CD4-positive, alpha-beta T cell treated with Interleukin-4 for 4 hours (primary cell): ENCODE measurements at regions not wholly inside any gene's neighbourhood (a gene's known extent, or its start where the extent isn't known, plus 50 kb on each side); places are given as distances from the start of the nearest gene placed in this dataset.

Experiments used
- DNase-seq: peaks from one replicate; pipeline ENCODE4 v3.0.0-alpha.2; 2020

DNA sequence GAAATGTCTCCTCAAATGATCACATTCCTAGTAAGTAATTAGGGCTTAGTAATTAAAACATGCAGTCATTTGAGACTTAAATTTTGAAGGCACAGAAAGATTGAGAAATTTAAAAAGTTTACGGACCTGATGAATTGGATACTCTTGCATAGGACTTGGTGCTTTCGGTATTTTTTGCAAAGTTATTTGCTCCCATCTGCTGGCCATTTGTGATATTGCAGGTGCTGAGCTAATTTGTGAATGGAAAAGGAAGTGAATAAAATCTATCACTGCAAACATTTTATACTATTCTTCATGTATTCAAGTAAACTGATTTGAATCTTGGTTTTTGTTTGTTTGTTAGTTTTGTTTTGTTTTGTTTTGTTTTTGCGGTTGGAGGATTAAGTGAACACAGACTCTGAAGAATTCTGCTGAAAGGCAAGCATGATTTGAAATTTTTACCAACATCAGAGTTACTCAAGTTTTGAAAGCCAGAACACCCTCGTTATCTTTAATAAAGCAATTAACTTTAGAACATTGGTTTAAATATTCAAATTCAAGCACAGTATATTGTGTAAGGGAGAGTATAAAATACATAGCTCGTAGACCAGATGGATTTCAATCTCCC is 689.5 kb upstream of the RBFOX1 start:
- peak; percentile 57 for DNase-seq

DNA sequence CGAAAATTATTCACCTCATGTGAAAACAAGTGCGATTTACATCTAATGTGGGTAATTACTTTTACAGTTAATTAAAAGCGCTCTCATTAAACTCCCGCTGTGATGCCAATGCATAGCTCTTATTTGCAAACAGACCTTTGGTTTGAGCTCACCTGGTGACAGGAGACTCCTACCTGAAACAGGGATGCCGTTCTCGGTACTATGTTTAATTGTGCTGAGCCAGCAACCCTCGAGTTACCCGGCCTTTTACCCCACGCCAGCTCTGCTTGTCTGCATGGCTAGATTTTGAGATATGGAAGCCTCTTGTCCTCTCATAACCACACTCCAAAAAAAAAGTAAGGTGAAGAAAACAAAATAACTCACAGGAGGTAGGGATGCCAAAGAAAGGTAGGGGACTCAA is 690.4 kb upstream of the RBFOX1 start:
- no peak for DNase-seq

DNA sequence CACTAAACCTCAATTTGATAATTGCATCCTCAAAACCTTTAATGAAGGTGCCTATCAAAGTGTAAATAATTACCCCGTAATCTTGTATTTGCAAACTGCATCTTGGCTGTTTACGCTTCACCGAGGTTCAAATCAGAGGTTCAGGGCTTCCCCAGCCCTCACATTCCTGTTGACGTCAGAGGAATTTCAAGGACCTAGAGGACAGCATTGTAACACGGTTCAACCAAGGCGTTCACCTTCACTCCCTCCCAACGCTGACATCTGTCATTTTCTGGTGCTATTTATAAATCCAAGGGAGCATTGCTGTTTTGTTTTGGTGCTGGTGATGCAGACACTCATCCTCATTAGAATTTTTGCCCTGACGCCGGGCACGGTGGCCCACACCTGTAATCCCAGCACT is 691.6 kb upstream of the RBFOX1 start:
- no peak for DNase-seq

DNA sequence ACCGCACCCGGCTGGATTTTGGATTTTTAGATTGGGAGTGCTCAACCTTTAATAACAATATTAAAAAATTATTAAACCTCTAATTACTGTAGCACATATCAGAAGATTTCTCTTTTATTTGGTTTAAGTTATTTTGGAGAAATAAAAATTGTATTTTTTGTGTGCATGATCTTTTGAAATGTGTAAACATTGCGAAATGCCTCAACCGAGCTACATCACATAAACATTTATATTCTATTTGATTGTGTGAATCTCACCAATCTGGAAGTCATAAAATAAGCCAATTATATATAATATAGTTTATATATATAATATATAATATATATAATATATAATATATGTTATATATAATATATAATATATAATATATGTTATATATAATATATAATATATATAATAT is 696.2 kb upstream of the RBFOX1 start:
- no peak for DNase-seq

DNA sequence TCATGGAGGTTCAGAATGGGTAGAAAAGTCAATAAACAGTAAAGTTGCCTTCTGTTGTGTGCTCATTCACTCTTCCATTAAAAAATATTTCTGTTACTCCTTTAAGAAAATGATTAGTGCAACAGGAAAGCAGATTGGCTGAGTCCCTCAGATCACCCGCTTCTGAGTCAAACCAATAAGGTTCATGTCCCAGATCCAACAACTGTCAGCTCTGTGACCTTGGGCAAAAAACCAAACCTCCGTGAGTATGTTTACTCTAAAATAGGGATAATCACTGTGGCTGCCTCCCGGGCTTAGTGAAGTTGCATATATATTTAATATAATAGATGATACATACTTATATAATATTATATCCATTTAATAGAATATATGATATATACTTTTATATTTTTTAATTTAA is 698.5 kb upstream of the RBFOX1 start:
- DNase-seq = no peak

DNA sequence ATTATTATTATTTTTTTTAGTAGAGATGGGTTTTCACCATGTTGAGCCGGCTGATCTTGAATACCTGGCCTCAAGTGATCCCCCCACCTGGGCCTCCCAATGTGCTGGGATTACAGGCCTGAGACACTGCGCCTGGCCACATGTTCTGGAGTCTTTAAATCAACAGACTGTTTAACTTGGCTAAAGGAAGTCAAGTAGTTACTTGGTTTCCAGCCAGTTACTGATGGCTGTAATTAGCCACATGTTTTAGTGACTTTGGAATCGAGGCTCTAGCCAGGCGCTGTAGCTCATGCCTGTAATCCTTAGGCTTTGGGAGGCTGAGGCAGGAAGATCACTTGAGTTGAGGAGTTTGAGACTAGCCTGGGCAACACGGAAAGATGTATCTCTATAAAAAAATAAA is 699.2 kb upstream of the RBFOX1 start:
- DNase-seq = no peak

DNA sequence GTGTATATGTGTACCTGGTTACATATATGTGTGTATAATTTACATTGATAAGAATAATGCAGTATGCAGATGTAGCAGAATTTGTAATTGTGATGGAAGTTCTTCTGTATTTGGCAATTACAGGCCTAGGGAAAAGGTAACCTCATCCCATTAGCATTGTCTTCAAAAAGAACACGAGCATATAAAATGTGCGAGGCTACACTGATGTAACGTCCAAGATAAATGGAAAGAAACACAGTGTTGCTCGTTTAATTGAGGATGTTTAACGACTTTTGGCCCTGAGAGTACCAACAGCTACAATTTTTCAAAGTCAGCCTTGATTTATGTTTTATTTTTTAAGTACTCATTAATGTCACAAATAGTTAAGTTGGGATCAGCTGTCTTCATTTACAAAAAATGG is 703.5 kb upstream of the RBFOX1 start:
- DNase-seq = no peak

DNA sequence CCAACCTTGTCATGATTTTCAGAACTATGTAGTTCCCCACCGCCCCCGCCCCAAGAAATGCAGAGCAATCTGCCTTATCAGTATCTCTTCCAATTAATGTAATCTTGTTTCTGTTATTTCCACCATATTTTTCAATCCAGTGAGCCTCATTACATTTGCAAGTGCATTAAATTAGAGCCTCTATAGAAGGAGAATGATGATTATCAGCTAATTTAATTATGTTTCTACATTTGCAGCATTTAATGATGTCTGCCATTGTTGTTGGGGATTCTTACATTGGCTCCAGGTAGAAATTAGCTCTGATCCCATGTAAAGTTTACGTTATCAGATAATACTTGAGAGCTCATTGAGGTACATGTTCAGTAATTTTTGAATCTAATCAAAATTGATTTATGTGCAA is 707.0 kb upstream of the RBFOX1 start:
- no peak for DNase-seq

DNA sequence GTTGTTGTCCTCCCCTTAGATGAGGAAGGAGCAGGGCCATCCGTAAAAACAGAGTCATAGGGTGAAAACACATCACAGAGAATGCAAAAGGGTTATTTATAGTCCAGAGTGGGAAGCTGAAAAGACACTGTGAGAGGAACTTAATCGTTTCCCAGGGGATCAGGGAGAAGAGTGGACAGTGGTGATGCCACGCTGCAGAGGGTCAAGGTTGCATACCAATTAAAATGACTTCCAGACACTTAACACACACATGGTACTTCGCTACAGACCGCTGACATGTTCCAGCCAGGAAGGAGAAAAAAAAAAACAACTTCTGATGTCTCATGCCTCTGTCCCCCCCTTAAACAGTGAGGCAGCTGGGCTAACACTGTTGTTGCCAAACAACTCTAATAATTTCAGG is 713.8 kb upstream of the RBFOX1 start:
- no peak for DNase-seq

DNA sequence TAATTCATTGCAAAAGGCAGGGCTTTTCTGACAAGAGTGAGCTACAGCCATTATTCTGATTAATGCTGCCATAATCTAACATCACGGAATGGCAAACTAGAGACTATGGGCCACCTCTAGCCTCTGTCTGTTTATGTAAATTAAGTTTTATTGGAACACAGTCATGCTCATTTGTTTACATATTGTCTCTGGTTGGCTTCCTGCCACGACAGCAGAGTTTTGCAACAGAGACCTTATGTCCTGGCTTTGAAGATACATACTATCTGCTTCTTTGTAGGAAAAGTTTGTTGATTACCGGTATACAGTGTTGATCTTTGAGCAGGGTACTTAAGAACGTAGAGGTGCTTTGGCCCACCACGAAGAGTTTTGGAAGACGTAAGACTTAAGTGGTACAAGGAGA is 715.9 kb upstream of the RBFOX1 start:
- no peak for DNase-seq

DNA sequence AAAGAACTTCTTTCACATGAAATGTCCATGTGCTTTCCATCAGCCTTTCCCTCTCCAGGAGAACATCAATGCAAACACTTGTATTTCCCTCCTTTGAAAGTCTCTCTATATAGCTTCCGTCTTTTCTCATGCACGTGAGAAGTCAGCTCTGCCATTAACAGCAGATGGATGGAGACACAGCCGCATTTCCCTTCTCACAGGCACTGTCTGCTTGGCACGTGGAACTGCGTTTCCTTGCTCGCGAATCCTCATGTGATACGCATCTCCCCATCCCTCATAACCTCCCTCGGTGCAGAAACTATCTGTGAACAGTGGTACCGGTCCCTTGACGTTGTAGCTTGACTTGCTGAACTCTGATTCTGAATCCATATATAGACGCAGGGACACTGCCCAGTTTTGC is 717.0 kb upstream of the RBFOX1 start:
- DNase-seq = no peak

DNA sequence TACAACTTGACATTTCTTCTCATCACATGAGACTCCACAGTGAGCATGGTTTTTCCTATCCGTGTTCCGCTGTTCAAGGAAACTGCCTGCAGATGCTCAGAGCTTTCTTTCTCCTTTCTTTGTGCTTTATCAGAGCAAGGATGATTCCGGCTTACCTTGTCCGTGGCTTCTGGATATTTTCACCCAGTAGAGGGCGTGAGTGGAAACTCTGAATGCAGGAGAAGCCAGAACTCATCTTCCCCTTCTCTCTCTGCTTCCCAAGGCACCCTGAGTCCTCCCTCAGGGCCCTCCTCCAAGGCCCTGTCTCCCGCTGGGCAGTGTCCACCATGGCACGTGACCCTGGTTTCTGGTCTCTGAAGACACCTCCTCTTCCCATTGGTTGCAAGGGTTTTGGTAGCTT is 721.1 kb upstream of the RBFOX1 start:
- DNase-seq = no peak

DNA sequence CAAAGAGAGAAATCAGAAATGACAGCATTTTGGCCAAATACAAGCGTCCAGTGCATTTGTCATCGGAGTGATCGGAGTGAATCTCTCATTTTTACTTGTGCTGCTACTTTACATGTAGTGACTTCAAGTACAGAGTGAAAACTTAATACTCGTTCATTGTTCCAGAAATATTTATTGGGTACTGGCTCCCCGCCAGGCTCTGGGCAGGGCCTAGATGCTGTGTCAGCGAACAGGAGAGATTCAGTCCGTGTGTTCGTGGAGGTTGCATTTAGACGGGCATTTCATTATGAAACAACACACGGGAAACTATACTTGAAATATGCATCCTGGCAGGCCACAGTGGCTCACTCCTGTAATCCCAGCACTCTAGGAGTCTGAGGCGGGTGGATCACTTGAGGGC is 727.2 kb upstream of the RBFOX1 start:
- no peak for DNase-seq

DNA sequence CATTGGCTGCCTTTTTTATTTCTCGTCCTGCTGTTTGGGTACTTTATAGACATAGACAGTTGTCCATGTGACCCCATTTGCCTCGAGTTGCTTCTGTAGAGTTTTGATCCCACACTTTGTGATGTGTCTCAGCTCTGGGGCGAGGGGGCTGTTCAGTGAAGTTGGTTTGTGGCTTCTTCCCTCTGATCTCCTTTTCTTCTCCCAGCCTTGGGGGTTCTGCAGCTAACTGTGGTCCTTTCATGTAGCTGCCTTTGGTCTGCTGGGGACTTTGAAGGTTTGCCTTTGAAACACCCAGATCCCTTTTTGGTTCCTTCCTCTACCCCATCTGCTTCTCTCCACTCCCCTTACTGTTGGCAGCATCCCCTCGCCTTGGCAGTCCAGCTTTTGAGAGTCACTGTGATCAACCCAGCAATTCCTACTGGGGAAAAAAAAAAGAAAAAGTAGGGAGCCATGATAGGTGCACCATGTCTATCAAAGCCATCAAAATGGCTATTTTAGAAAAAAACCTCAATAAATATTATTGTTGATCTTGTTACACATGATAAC is 728.8 kb upstream of the RBFOX1 start:
- no peak for DNase-seq

DNA sequence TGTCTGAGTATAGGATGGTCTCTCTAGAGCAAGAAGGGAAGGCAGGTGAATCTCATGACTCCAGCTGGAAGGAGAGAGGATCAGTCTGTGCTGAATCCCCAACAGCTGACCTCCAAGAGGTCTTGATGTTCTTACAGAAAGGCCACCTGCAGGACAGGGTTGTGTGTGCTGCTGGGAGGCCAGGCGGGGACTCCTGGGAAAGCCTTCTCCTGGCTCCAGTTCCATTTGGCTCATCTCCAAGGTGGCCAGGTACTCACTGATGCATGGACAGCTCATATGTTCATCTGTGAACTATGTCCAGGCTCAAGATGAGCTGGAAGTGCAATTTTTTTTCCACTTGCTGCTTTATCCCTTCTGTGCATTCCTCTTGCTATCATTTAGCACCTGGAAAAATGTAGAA is 730.2 kb upstream of the RBFOX1 start:
- DNase-seq = no peak

DNA sequence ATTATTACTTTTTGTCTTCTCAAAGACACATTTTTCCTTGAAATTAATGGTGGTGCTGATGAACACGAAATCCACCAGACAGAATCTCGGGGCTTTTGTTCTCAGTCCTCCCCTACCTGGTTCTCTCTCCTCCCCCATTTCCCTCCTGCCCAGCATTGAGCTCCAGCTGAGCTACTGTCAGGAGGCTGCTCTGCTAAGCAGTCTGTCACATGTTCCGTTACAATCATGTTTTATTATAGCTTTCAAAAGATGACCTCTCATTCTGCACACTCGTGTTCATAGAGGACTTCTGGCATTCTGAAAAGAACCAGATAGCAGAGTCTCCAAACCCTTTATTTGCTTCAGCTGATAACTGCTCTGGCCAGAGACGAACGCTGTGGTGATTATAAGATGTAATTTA is 732.5 kb upstream of the RBFOX1 start:
- no peak for DNase-seq

DNA sequence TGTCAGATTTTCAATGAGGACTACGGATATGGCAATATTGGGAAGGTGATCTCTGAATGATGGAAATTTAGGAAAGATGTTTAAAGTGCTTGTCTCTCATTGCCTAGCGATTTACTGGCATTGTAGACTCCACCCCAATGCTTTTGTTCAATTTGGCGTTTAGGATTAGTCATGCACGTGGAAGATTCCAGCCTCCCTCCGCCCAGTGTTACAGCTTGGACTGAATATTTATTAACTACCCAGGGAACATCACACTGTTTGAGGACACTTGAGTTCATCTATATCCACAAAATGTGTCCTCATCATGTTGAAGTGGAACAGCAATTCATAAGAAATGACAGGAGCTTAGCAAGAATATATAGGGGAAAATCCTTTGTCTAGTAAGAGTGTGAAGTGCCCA is 738.8 kb upstream of the RBFOX1 start:
- no peak for DNase-seq

DNA sequence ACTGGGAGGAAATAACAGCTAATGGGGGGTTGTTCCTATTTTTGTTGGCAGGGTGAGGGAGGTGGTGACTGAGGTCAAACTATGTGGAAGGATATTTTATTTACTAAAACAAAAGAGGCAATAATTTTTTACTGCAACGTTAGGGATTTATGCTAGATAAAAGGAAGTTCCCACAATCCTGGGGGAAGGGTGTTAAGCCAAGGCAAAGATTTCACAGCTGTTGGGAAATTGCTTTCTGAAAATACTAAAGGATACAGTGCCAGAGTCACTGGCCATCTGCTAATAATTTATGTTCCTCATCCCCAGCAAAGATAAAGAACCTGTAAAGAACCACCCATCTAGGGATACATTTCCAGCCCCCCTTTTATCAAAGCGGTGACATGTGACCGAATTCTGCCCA is 756.0 kb upstream of the RBFOX1 start:
- no peak for DNase-seq

DNA sequence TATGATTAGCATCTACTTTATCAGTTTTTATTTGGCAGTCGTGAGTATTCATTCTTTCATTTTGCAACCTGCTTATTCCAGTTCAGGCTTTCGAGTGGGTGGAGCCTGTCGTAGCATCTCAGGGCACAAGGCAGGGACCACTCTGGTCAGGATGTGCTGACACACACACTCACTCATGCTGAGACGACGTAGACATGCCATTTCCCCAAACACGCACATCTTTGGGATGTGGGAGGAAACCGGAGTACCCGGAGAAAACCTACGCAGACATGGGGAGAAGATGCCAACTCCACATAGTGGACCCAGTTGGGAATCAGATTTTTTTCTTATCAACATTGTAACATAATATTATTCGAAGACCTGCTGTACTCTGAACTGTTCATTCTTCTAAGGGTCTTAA is 756.5 kb upstream of the RBFOX1 start:
- no peak for DNase-seq

DNA sequence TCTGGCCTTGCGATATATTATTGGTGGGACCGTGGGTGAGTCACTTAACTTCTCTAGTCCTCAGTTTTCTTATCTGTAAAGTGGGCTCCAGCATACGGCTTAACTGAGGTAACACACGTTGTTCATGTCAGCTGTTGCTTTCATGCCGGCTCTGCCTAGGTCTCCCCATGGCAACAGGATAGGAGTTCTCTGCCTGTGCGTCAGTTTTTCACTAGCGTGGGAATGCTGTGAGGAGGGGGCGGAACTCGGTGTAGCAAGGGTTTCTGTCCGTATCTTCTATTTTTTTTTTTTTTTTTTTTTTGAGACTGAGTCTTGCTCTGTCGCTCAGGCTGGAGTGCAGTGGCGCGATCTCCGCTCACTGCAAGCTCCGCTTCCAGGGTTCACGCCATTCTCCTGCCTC is 758.5 kb upstream of the RBFOX1 start:
- DNase-seq = no peak

DNA sequence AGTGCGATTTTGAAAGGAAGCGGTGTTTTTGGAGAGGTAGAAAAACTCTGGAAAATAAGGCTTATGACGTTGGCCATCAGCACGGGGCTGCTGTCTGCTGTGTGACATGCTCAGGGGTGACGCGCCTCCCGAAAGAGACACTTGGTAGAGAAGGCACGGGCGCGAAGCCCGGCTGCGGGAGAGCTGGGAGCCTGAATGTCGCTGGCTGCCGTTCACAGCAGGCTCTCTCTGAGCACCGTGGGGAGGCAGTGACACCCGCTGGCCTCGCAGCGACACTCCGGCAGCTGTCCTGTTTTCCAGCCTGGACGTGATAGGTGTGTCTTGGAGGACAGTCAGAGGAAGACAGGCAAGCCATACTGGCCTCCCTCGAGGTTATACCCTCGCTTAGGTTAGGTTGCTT is 759.1 kb upstream of the RBFOX1 start:
- DNase-seq = no peak

DNA sequence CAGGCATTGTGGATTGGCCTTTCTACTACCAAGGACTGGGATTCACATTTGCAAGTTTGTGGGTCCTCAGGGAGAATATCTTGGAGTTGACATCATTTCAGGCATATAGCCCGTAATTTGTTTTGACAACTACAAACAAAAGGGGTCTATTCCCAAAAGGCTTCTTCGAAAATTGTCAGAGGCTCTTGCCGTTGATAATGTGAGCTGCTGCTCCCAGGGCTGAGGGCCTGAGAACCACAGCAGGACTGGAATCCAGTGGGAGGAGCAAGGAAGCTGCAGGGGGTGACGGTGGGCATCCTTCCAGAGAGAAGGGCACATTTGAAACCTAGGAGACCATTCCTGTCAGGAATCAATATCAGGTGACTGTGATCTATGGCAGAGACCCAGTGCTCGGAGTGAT is 761.6 kb upstream of the RBFOX1 start:
- DNase-seq = no peak

DNA sequence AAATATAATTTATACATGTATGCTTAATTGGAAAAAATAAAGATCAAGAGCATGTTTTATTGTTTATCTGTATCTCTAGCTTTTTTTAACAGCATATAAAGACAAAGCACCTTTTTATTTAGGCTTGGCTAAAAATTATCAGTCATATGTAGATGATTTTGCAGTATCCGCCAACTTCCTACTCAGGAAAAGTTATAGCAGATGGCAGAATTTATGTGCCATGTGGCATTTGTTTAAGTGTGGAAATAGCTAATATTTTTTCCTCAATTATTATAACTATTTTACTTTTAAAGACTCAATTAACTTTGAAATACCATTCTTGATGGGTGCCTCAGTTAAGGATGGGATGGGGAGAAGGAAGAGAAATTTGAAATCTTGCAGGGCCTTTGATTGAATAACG is 762.1 kb upstream of the RBFOX1 start:
- DNase-seq = no peak

DNA sequence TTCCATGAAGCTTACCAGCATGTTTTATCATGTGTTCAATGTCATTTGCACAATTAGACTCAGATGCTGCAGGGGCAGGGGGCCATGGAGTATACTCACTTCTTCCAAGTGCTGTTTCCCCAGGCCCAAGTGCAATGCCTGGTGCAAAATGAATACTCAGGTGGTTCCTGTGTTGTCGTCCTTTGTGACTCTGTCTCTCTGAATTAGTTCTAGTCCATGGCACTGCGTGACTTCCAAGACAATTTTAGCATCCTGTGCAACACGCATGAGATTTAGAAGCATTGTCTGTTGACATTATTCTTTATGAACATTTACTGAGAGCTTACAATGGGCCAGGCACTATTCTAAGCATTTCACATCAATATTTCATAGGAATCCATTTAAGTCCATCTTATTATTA is 769.7 kb upstream of the RBFOX1 start:
- no peak for DNase-seq

DNA sequence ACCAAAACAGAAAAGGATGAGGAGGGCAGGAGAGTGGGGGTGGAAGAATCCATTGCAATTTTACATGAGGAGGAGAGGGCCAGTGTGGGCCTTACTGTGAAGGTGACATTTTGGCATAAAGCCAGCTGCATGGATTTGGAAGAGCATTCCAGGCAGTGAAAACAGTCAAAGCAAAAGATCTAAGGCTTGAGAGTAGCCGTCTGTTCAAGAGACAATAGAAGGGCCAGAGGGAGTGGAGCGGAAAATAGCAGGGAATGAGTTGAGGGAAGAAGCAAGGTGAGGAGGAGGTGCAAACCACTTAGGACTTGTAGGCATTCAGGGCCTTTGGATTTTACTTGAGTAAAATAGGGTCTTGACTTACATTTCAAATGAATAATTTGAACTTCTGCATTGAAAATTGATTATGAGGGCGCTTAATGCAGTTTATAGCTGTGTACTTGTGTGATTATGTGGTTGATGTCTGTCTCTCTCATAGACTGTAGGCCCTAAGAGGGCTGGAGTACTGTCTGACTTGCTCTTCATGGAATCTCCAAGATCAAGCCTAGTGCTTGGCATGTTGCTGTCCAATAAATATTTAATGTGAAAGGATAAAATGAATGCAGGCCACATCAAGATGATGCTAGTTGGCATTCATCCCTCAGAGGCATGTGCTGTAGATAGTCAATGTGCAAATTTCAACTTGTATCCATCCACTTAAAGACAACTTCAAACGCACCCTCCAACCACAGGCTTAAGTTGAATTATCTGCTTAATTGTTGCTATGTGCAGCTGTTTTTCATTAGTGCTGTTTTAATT is 772.1 kb upstream of the RBFOX1 start:
- no peak for DNase-seq
